Neural progenitor cell (in vitro differentiated cells): ENCODE measurements at regions not wholly inside any gene's neighbourhood (a gene's known extent, or its start where the extent isn't known, plus 50 kb on each side); places are given as distances from the start of the nearest gene placed in this dataset.

Experiments
- EZH2 ChIP-seq: fragments of 200-600 bp; sonication (generic); IDR thresholded peaks from 2 replicates; pipeline ENCODE4 v1.6.1; 2017; ENCODE audit warnings: antibody characterized with exemption, mild to moderate bottlenecking, moderate library complexity
- TF ChIP-seq, protein P1 (sequence below): fragments of 200-600 bp; sonication (generic); IDR thresholded peaks from 2 replicates; pipeline ENCODE4 v1.5.1; 2017; ENCODE audit warnings: antibody characterized with exemption, mild to moderate bottlenecking

DNA sequence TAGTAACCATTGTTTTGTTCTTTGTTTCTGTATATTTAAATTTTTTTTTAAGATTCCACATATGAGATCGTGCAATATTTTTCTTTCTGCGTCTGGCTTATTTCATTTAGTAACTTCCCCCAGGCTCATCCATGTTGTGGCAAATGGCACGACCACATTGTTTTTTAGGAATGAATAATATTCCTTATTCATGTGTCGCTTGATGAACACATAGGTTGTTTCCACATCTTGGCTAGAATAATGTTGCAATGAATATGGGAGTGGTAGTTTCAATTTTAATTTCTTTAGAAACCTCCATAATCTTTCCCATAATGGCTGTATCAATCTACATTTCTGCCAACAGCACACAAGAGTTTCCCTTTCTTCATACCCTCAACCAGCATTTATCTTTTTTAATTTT, 166.8 kb upstream of the NR3C2 start:
- TF ChIP-seq, protein P1, sequence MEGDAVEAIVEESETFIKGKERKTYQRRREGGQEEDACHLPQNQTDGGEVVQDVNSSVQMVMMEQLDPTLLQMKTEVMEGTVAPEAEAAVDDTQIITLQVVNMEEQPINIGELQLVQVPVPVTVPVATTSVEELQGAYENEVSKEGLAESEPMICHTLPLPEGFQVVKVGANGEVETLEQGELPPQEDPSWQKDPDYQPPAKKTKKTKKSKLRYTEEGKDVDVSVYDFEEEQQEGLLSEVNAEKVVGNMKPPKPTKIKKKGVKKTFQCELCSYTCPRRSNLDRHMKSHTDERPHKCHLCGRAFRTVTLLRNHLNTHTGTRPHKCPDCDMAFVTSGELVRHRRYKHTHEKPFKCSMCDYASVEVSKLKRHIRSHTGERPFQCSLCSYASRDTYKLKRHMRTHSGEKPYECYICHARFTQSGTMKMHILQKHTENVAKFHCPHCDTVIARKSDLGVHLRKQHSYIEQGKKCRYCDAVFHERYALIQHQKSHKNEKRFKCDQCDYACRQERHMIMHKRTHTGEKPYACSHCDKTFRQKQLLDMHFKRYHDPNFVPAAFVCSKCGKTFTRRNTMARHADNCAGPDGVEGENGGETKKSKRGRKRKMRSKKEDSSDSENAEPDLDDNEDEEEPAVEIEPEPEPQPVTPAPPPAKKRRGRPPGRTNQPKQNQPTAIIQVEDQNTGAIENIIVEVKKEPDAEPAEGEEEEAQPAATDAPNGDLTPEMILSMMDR: no peak
- TF ChIP-seq EZH2: no peak
